GM19043 (cell line): ENCODE measurements at regions not wholly inside any gene's neighbourhood (a gene's known extent, or its start where the extent isn't known, plus 50 kb on each side); places are given as distances from the start of the nearest gene placed in this dataset.

Source experiments
- ATAC-seq: cut with Tn5 transposase; IDR thresholded peaks from one replicate; pipeline ENCODE4 v1.9.1; 2021; ENCODE audit warnings: low read depth; ENCODE audit not compliant: unreplicated experiment

DNA sequence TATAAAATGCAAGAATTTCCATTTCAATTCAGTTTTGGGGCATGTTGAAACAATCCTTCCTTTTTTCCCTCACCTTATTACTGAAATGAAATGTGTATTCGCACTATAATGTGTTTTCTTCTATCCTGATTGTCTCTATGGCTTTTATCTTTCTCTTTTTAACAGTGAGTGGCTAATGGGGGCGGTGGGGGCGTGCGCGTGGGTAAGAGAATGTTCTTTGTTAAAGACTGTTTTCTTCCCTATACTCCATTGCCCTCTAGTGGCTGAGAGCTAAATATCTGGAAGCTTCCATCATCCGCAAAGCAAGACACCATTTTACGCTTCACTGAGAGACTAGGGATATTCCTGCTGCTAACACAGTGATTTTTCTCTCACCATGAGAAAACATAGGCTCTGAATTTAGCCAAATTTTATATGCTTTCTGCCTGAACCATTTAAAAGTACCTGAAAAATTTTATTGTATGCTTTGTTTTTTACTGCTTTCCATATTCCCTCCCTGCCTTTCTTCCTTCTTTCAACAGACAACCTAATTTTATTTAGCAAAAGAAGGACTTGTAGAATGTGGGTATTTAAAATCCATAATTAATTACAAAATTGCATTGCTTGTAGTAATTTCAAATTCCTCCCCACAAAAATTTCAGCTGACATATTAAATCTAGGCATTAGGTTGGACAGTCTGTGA, 194.0 kb downstream of the GASK1B start:
- peak; percentile 86 for ATAC-seq

DNA sequence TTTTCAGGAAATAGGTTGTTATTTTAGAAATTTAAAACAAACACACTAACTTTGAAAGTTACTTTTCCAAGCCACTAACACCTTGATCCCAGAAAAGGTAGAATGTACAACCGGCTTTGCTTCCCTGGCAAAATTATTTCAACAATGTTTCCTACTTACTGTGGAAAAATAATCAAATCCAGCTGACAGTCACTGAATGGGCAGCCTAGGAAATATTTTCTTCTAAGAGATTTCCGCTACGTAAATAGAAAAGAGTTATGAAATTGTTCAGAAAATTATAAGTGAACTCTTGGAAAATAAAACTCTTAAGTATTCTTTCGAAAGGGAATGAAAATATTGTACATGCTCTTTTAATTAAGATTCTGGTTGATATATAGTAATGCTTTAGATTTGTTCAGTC, 195.7 kb downstream of the GASK1B start:
- ATAC-seq, result no peak

DNA sequence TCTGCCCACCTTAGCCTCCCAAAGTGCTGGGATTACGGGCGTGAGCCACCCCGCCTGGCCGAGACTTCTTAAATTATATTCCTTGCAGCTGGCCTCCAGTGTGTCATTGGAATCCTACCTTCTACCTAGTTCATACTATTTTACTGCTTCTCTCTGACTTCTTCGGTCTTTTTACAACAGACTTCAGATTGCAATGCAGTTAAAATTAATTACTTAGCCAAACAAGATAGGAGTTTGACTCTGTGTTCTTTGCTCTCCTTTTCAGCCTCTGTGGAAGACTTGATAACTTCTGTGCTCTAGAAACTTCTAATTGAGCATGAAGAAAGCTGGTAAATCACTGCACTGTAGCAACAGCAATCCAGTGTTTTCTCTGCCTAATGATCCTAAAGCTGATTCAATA, 199.5 kb downstream of the GASK1B start:
- ATAC-seq, result no peak

DNA sequence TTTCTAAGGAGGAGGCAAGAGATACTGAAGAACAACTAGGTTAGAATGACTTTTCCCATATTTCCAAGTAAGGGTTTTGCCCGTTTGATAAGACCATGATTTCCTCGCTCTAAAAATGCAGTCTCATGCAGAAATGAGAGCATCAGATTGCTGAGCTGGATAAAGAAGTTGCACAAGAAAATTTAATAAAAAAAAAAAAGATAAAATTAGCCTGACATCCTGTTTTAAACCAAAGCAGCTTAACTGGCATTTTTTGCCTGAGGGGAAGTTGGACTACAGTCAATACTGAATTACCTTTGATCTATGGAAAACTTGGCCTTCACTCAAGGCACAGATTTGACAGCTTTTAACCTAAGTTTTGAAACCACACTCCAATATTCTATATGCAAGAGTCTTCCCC, 208.4 kb downstream of the GASK1B start:
- ATAC-seq, result no peak

DNA sequence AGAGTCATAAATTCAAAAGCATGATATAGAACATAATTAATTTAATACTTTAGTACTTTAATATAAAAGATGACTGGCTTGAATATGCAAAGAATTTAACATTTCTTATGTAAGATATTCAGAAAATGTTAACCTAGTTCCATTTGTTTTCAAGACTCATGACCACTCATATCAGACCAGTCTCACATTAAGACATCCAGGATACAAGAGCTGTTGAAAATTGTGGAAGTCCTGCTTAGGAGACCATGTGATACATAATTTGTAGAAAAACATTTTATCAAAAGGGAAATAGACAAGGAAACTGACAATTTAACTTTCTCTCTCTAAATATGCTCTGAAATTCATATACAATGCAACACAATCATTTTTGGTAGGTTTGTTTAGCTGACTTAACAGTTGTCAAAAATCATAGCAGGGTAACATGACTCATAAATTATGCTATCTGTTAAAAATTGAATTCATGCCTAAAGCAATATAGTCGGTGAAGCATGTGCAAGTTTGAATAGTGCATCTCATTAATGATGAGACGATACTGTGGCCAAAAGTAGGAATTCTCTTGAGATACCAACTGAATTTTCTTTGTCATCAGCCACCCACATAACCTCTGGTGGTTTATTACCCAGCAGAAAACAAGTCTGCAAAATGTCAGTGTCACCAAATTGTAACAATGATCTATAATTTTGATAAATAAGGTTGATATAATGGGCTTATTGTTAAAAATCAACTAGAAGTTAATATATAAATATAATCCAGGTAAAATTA, 211.4 kb downstream of the GASK1B start:
- ATAC-seq, result no peak

DNA sequence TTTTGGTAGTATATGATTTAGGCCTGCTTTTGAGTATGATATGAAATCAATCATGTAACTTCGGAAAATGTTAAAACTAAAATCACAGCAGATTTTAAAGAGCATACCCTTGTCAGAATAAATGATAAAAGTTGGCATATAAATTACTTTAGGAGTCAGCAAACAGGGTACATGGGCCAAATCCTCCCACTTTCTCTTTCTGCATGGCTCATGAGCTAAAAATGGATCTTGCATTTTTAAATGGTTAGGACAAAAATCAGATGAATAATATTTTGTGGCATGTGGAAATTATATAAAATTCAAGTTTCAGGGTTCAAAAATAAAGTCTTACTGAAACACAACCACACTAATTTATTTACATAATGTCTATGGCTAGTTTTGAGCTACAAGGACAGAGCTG, 214.9 kb downstream of the GASK1B start:
- ATAC-seq, result no peak

DNA sequence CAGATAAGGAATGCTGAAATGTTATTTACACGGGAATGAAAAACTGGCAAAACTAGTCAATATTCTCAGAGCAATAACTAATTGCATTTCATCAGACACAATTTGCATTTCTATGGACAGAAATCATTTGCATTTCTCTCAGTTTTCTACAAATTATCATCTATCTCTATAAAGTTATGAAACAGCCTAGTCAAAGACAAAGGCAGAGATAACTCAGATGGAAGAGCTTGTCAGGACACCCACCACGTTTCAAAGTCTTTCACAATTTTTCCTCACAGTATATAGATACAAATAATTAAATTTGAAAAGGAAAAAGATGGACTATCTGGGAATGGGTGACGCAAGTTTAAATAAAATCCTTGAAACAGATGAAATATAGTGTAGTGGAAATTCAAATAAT, 230.8 kb downstream of the GASK1B start:
- ATAC-seq, result no peak

DNA sequence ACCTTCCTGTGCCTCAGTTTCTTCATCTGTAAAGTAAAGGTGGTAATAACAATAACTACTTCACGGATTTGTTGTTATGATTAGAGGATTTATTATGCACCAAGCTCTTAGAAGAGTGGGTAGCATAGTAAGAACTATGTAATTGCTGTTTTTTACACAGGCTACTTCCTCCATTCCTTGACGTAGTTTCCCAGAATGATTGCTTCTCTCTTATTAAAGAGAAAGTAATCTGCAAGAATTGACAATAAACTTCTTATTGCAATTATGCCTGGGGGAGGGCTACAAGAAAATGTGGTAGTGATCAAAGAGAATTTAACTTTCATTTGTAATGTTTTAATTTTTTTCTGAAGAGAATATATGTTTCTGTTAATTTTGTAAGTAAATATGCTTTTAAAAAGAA, 238.7 kb downstream of the GASK1B start:
- ATAC-seq, result no peak

DNA sequence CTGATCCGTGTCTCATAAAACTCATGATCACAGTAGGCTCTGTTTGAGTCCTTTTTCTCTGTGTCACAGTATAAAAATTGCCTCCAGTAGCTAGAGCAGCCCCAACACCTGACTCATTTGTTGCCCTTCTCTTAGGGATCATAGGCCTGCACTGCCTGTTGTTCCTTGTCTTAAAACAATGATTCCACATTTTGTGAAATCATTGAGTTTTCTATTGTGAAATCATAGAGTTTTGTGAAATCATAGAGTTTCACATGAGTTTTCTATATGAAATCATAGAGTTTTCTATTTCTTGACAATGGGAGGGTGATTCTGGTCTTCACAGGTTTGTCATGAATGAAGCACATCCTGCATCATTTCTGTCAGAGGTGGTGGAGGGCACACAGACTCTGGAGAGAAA, 239.9 kb downstream of the GASK1B start:
- ATAC-seq, result no peak

DNA sequence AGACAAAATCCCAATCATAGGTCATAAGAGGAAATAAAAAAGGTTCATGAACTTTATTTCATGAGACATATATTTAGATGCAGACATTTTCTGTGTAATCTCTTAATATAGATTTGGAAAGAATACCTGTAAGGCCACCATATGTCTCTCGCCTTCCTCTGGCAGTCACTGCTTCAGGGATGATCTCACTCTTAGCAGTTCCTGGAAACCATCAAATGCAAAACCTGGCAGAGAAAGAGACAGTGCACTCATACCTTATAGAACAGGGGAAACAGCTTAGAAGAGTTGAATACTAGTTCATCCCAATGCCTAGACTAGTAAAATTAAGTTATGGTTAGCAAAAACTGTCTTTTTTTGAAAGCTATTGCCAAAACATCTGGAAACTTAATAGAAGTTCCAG, 243.3 kb downstream of the GASK1B start:
- no peak for ATAC-seq

DNA sequence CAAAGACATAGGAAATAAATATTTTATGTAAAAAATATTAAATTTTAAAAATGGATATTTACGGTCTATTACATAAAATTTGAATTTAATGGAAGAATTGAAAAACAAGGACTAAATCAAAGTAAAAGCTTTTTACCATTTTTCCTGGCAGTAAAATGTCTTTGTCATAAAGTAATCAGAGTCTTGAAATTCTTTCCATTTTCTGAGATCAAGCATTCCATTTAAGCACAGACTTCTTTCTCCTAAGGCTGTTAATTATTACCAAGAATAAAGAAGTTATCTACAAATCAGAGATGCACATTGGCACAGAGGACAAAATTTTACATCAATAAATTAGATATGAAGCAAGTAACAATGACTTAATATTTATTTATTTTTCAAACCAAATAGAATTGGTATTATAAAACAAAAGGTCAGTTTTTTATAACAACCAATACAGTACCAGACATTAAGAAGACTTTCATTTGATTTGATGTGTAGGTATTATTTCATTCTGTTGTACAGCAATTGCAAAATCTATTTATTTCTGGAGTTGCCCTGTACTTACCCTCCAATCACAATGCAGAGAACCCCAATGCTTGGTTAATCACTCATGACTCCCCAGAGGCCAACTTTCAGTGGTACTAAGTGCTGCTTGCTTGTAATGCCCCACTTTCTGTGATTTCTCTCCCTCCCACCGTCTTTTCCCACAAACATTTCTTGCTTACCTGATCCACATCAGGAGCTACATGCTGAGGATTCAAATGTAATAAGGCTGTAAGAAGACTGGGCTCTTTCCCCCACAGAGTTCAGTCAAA, 254.6 kb downstream of the GASK1B start:
- no peak for ATAC-seq

DNA sequence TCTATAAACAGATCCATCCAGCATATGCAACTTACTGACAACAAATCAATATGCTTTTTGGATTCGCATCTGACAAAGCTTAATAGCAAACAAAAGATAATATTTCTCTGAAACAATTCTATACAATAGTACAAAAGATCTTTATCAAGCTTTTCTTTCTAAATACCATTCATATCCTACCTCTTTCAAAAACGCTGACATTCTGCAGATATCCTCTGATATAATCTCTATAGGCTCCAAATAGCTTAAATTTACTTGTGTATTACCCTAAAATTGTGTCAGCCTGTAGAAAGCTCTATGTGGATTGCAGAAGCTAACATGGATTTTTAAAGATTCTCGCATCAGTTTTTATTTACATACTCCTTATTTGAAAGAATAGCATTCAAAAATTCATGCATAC, 260.6 kb downstream of the GASK1B start:
- ATAC-seq, result no peak

DNA sequence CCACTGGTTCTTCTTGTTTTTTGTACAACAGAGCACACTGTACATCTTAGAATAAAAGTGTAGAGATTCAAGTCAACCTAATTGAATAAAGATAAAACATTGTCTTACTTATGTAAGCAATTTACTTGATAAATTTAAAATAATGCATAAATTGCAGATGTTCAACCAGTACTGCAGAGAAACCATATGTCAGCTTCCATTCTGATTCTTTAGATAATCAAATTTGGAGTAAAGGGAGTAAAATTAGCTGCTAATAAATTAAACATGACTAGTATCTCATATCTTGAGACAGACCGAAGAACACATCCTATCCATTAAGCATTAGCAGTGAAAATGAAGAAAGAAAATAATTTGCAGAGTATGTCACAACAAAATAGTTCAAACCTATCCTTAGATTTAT, 261.2 kb downstream of the GASK1B start:
- no peak for ATAC-seq

DNA sequence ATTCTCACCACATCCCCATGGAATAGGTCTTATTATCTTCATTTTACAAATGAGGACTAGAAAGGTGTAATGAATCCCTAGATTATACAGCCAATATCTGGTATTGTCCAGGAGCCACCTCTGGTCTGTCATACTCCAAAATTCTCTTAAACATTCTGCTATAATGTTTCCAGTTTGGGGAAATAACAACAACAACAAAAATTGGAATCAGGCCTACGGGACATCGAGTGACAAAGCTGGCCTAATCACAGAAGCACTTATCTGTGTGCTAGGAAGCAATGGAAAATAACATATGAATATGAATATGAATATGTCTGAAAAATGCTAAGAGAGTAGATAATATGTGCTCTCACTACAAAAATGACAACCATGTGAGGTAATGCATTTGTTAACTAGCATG, 264.1 kb downstream of the GASK1B start:
- no peak for ATAC-seq

DNA sequence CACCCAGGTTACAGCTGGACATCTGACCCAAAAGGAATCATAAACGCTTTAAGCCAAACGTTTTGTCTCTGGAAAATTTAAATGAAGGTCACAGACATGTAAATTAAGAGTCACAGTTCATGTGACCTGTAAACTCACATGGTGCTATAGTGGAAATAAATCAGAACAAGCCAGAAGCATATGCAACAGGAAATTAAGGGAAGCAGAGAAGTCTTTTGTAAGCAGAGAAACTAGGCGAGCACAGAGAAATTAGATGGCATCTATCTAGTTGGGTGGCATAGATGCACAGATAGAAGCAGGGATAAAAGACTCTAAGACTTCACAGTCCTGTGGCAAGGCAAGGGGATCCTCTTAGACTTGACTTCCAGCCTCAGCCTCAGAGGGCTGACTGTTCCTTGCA, 264.8 kb downstream of the GASK1B start:
- no peak for ATAC-seq

DNA sequence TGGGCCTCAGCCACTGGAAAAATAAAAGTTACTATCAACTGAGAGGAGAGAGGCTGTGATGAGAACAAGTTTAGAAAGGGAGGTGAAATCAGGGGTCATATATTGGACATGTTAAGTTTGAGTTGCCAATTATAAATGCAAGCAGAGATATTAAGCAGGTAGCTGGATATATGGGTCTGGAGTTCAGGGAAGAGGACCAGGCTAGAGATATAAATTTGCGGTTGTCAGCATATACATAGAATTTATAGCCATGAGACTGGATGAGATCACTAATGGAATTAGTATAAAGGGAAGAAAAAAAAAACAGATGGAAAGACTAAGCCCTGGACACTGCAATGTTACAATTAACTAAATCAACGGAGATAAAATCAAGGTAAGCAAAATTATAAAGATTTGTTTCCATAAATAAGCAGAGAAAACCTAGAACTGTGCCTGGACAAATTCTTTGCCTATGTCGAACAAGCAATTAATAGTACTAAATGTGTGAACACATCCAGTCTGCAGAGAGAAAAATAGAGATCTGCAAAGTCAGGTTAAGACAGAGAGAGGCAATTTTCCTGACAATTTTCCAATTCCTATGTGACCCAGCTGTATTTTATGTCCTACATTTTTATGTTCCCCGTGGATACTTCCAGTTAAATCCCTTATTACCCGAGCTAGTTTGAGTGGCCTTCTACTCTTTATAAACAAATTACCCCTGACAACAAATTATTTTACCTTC, 265.4 kb downstream of the GASK1B start:
- ATAC-seq, result no peak

DNA sequence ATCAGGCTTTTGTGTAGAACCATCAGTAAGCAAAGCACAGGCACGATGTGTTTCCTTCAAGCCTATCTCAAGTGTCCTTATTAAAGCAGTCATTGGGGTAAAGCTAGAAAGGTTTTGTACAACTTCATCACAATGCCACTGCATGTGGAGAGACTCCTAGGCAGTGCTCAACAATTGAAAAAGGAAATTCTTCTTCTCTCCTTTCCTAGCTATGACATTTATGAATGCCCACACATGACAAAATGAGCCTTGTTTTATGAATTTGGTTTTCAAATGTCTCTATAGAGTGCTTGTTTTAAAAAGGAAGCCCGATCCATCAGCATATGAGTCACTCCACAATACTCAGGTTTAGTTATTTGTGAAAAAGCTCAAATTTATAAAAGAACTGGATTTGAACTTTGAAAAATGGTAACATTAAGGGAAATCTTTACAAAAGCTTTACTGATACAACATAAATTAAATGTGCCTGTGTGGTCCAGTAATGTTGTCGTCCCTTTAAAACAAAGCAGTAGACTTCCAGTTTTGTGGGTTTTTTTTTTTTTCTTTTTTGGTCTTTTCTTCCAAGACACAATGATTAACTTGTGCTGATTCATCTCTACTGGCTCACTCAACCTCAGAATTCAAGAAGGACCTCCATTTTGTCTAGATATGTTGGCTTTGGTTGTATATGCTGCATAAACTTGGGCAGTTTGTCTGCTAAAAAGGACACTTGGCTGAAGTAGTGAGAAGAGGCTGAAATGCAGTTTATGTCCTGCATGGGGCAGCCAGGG, 273.8 kb downstream of the GASK1B start:
- ATAC-seq, result no peak

DNA sequence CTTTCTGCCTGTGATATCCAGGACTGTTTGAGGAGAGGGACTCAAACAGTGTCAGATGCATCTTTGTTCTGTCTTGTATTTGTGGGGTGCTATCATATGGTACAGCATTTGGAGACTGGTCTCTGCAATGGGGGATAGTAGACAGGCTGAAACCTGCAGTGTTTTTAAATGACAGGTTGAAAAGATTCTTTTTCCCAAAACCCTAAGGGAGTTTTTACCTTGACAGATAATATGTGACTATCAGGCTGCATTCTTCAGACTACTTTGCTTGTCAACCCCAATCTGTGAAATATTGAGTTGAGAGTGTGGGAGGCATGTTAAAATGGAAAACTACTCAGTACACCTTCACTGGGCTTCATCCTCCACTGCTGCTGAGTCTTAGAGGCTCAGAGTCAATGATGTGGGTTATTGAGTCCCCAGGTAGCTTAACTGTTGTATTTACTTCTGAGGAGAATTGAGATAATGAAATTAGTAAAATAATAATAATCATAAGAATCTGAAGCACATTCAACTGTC, 274.9 kb downstream of the GASK1B start:
- no peak for ATAC-seq

DNA sequence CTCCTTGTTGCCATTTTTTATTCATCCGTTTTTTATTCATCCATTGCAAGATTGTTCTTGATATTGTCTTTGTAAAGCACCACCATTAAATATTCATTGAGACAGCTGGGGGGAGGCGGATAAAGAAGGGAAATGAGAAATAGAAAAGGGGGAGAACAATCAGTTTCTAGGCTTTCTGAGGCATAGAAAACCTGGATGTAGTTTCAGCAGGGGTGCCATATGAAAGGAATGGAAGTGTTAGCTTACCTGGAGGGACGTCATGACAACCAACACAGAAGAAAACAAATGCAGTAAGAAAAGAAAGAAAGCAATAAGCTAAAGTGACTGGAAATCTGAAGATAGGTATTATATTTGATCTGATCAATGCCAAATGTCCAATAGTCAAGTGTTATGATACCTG, 276.1 kb downstream of the GASK1B start:
- no peak for ATAC-seq

DNA sequence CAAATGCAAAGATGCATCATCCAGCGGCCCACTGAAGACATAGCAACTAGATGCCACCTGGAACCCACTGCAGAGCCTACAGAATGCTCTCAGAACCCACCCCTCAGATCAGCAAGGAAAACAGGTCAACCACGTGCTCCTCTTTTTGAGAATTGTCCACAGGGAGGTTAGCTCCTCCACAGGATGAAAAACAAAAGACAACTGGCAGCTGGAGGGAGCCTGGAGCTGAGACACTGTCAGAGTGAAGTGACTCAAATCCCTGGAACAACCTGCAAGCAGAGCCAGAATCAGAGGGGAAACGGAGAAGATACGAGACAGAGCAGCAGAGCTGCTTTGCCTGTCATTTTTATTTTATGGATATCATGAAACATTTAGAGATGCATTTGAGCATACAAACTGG, 277.6 kb downstream of the GASK1B start:
- no peak for ATAC-seq
